Ammon's horn (tissue), 1 donor: ENCODE measurements at regions not wholly inside any gene's neighbourhood (a gene's known extent, or its start where the extent isn't known, plus 50 kb on each side); places are given as distances from the start of the nearest gene placed in this dataset.
"Not testable (repeated sequence)": the region's sequence is repeated elsewhere in the genome, so short reads cannot be mapped to it uniquely, and the experiment has no call there.

Source experiments
- DNase-seq: peaks from one replicate; pipeline ENCODE4 v3.0.0-alpha.2; 2016; ENCODE audit warnings: low spot score

DNA sequence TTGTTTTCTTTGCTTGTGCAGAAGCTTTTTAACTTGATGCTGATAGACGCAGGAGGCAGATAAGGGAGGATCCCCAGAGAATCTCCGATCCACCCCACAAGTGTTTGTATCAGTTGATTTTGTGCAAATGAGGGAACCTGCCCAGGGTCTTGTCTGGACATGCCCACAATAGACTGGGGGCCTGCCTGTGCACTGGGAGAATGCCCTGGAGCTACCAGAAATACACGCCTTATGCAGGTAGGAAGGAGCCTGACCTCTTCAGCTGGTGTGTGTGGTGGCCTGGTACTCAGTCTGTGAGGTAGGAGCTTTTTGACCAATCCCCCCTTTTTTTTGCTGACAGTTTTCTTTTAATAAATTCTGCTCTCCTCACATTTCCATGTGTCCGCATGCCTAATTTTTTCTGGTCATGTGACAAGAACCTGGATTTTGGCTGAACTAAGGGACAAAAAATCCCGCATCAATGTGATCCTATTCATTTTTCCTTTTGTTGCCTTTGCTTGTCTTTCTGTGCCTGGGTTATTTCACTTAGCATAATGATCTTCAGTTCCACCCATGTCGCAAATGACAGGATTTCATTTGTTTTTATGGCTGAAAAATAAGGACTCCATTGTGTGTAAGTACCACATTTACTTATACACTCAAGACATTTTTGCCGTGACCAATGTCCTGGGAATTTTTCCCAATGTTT, 430.6 kb upstream of the NRG3 start:
- DNase-seq, result no peak

DNA sequence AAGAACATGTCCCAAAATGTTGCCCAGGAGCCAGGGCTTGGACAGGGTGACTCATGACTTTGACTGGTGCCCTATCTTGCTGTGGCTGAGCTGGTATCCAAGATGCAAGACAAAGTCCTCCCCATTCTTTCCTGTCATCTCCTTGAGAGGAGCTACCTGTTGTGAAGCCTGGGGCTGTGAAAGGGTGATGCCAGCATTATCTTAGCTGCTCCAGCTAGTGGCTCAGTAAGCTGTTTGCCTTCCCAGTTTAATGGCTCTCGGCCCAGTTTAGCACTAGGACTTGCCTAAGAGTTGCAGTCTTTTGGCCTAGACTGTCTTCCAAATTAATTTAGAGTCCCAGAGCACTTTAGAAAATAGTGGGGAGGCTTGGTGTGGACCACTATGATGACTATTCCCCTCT, 424.3 kb upstream of the NRG3 start:
- no peak for DNase-seq

DNA sequence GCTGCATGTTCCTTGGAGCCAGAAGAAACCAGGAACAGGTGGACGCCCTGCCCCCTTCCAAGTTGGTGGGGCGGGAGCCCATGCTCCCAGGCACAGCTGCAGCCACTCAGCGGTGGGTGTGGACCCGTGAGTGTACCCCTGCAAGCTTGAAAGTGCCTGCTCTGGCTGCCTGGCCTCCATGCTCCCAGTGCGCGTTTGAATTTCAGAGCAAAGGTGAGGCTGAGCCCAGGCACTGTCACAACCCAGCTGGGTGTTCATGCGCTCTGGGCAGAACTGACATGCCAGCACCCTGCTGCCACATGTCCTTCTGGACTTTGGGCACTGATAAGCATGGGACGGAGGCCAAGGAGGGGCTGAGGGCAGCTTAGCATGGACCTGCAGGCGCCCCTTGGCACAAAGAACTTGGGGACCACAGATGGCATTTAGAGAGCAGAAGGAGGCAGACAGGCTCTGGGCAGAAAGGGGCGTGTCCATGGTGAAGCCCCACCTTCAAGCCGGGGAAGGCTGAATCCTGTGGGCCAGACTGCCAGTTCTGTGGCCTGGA, 402.0 kb upstream of the NRG3 start:
- no peak for DNase-seq

GRCh38 chr10:81473755-81474154, 401.2 kb upstream of the NRG3 start:
- DNase-seq, result no peak

GRCh38 chr10:81479316-81479715, 395.7 kb upstream of the NRG3 start:
- DNase-seq, result no peak

DNA sequence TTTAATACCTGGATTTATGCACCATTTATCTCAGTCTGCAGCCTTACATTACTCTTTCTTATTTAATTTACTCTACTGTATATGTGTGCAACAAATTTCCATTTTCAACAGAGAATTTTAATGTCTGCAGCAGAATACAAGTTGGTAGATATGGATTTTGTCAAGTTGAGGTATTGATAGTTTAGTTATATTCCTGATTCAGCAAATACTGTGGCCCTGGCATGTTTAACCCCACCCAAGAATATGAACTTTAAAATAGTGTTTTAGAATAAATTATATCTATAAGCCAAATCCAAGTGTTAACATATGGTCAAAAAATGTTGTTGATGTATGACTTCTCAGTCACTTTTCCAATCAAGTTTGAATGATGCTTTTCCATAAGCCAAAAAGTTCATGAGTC, 378.4 kb upstream of the NRG3 start:
- no peak for DNase-seq

- no peak for DNase-seq
Observed at GRCh38 chr10:81498011-81498551, 376.9 kb upstream of the NRG3 start.

DNA sequence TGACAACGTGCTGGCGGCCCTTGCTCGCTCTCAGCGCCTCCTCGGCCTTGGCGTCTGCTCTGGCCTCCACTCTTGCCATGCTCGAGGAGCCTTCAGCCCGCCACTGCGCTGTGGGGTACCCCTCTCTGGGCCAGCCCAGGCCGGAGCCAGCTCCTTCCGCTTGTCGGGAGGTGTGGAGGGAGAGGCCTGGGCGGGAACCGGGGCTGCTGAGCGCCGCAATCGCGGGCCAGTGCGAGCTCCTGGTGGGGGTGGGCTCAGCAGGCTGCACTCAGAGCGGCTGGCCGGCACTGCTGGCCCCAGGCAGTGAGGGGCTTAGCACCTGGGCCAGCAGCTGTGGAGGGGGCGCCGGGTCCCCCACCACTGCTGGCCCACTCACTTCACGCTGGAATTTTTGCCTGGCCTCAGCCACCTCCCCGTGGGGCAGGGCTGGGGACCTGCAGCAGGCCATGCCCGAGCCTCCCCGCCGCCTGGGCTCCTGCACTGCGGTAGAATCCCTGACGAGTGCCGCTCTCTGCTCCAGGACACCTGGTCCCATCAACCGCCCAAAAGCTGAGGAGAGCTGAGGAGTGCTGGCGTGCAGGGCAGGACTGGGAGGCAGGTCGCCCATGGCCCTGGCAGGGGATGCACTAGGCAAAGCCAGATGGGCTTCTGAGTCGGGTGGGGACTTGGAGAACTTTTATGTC, 372.2 kb upstream of the NRG3 start:
- DNase-seq, result no peak

DNA sequence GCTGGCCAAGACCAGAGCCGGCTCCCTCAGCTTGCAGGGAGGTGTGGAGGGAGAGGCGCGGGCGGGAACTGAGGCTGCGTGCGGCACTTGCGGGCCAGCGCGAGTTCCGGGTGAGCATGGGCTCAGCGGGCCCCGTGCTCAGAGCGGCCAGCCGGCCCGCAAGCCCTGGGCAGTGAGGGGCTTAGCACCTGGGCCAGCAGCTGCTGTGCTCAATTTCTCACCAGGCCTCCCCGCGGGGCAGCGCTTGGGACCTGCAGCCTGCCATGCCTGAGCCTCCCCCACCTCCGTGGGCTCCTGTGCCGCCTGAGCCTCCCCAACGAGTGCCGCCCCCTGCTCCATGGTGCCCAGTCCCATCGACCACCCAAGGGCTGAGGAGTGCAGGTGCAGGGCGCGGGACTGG, 369.2 kb upstream of the NRG3 start:
- DNase-seq, result not testable (repeated sequence)

GRCh38 chr10:81514811-81515210, 360.2 kb upstream of the NRG3 start:
- no peak for DNase-seq

DNA sequence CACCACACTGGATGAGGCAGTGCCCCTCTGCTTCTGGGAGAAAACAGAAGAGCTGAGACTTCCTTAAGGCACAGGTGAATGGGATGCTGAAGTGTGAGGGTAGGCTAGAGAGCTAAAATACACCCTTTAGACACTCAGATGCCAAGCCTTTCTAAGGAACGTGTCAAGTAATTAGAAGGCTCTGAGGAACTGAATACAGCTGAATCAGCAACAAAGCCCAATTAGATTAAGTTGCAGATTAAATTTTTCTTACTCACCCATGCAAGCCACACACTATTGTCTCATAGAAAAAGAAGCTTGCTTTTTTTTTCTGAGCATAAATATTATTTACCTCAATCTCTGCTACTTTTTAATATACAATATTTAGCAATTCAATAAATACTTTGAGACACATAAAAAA, 354.3 kb upstream of the NRG3 start:
- DNase-seq, result no peak

DNA sequence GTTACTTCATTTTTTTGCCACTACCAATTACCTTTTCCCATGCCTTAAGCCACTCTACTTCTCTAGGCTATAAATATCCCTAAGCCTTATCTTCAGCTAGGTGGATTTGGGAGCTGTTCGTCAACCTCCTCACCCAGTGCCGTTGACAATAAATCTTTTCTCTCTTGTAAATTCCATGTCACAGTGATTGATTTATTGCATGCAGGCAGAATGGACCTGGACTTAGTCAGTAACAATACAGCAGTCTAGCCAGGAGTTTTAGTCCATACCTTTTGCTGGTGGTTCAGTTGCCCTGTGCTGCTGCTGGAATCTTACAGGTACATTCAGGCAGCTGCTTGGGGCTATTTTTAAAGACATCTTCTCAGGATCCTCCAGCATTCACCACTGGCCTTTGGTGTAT, 350.5 kb upstream of the NRG3 start:
- no peak for DNase-seq

DNA sequence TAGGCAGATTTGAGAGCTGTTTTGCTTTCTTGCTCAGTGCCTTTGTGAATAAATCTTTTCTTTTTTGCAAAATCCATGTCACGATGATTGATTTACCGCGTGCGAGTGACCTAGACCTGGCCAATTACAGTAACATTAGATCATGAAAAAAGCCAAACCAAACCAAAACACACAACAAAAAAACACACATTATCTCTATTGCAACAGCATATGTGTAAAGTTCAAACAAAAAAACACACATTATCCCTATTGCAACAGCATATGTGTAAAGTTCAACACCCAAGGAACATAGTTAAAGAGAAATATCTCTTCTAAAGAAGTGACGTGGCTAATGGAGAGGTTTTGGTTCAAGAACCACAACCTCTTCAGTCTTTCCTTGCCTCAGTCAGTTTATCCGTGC, 342.6 kb upstream of the NRG3 start:
- no peak for DNase-seq

- DNase-seq, result no peak
Observed at GRCh38 chr10:81534991-81535390, 340.0 kb upstream of the NRG3 start.

- no peak for DNase-seq
Observed at GRCh38 chr10:81541517-81541916, 333.5 kb upstream of the NRG3 start.

DNA sequence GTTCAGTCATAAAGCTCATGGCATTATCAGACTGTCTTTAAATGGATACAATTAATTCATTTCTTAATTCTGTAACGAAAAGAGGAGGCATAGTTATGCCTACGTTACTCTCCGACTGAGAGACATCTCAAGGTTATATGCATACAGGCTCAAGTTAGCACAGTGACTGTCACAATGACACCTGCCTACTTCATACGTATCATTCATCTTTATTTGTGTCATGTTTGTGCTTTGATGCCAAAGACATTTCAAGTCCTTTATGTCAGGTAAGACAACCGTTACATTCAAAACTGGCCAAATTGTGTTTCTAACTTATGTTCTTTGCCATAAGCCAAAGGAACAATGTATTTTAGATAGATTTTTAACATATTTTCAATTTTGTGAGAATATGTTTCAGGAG, 328.8 kb upstream of the NRG3 start:
- no peak for DNase-seq

DNA sequence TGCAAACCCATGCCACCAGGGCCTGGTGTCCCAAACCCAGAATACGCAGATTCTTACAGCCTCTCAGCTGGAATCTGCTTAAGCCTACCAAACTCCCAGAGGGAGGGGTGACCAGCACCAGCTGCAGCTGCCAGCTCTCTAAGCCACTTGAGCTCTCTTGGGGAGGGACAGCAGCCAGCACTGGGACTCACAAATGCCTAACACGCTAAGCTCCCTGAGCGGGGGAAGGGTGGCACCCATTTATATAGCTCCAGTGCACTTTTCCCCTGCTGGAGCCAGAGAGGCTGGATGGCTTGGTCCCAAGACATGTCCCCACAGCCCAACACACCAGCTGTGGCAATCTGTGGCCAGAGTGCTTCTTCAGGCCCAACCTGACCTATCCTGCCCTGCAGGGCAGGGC, 326.8 kb upstream of the NRG3 start:
- no peak for DNase-seq

- DNase-seq, result no peak
Observed at GRCh38 chr10:81564143-81564542, 310.9 kb upstream of the NRG3 start.

GRCh38 chr10:81569488-81569887, 305.5 kb upstream of the NRG3 start:
- no peak for DNase-seq

DNA sequence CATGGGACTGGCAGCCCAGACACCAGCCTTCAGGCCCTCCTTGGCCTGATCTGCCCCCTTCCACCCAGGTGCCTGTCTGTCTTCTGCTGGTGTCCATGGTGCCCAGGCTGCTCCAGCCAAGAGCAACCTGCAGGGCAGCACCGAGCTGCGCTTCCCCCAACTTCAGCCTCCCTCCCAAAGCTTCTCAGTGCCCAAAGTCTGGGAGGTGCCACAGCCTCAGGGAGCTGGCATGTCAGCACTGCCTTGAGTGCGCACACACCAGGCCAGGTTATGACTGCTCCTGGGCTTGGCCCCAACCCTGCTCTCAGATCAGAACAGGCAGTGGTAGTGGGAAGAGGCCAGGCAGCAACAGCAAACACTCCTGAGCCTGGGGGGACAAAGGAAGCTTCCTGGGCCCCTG, 304.6 kb upstream of the NRG3 start:
- DNase-seq, result no peak

GRCh38 chr10:81570878-81571794, 303.9 kb upstream of the NRG3 start:
- no peak for DNase-seq

GRCh38 chr10:81575036-81575435, 300.0 kb upstream of the NRG3 start:
- DNase-seq, result no peak
